Left lobe of liver (tissue), 2 donors: ENCODE measurements at regions not wholly inside any gene's neighbourhood (a gene's known extent, or its start where the extent isn't known, plus 50 kb on each side); places are given as distances from the start of the nearest gene placed in this dataset.
"Not testable (repeated sequence)": the region's sequence is repeated elsewhere in the genome, so short reads cannot be mapped to it uniquely, and the experiment has no call there.

Experiments used
- ATAC-seq: fragments of 200-7000 bp; cut with Tn5 transposase; one replicate; pipeline ENCODE4 v1.9.1; 2020; ENCODE audit warnings: mild to moderate bottlenecking, moderate library complexity
- DNase-seq: peaks from one replicate; pipeline ENCODE4 v3.0.0-alpha.2; 2020; ENCODE audit warnings: low spot score
- donor health status: DM: no; HTN: no; CAD: no; lungs with moderate emphysema.
- donor health status: DM: no; HTN: yes; CAD: no.

GRCh38 chr2:15818318-15818753 is 122.0 kb upstream of the MYCN start:
- ATAC-seq (no peak), DNase-seq (no peak)

GRCh38 chr2:15818881-15819280 is 121.5 kb upstream of the MYCN start:
- DNase-seq (no peak), ATAC-seq (no peak)

GRCh38 chr2:15819562-15820256 is 120.6 kb upstream of the MYCN start:
- ATAC-seq (no peak), DNase-seq (no peak)

GRCh38 chr2:15820257-15820566 is 120.1 kb upstream of the MYCN start:
- ATAC-seq = no peak
- no peak for DNase-seq

GRCh38 chr2:15820927-15821326 is 119.4 kb upstream of the MYCN start:
- ATAC-seq (no peak), DNase-seq (no peak)

- no peak for DNase-seq
- no peak for ATAC-seq
Observed at GRCh38 chr2:15822151-15823044, 118.0 kb upstream of the MYCN start.

- ATAC-seq (no peak), DNase-seq (no peak)
Observed at GRCh38 chr2:15823459-15824396, 116.6 kb upstream of the MYCN start.

GRCh38 chr2:15824467-15824866 is 115.9 kb upstream of the MYCN start:
- not testable (repeated sequence) for ATAC-seq, DNase-seq

- ATAC-seq (no peak), DNase-seq (no peak)
Observed at GRCh38 chr2:15825276-15825980, 114.9 kb upstream of the MYCN start.

GRCh38 chr2:15826273-15826717 is 114.1 kb upstream of the MYCN start:
- ATAC-seq = no peak
- DNase-seq = no peak

- no peak for DNase-seq
- ATAC-seq = no peak
Observed at GRCh38 chr2:15827001-15827400, 113.3 kb upstream of the MYCN start.

GRCh38 chr2:15828576-15828975 is 111.8 kb upstream of the MYCN start:
- DNase-seq (no peak), ATAC-seq (no peak)

- DNase-seq (no peak), ATAC-seq (no peak)
Observed at GRCh38 chr2:15829091-15829801, 111.1 kb upstream of the MYCN start.

- no peak for DNase-seq
- ATAC-seq = no peak
Observed at GRCh38 chr2:15829985-15830384, 110.4 kb upstream of the MYCN start.

GRCh38 chr2:15830937-15831549 is 109.3 kb upstream of the MYCN start:
- ATAC-seq (no peak), DNase-seq (no peak)

- no peak for ATAC-seq
- no peak for DNase-seq
Observed at GRCh38 chr2:15832030-15832709, 108.2 kb upstream of the MYCN start.

- ATAC-seq (no peak), DNase-seq (no peak)
Observed at GRCh38 chr2:15832849-15833680, 107.3 kb upstream of the MYCN start.

- DNase-seq = no peak
- no peak for ATAC-seq
Observed at GRCh38 chr2:15833731-15834130, 106.6 kb upstream of the MYCN start.
